Occipital lobe (tissue), 1 donor: ENCODE measurements at regions not wholly inside any gene's neighbourhood (a gene's known extent, or its start where the extent isn't known, plus 50 kb on each side); places are given as distances from the start of the nearest gene placed in this dataset.

Experiments used
- DNase-seq: peaks from one replicate; lab custom pipeline; 2025; lab: John Stamatoyannopoulos, UW

DNA sequence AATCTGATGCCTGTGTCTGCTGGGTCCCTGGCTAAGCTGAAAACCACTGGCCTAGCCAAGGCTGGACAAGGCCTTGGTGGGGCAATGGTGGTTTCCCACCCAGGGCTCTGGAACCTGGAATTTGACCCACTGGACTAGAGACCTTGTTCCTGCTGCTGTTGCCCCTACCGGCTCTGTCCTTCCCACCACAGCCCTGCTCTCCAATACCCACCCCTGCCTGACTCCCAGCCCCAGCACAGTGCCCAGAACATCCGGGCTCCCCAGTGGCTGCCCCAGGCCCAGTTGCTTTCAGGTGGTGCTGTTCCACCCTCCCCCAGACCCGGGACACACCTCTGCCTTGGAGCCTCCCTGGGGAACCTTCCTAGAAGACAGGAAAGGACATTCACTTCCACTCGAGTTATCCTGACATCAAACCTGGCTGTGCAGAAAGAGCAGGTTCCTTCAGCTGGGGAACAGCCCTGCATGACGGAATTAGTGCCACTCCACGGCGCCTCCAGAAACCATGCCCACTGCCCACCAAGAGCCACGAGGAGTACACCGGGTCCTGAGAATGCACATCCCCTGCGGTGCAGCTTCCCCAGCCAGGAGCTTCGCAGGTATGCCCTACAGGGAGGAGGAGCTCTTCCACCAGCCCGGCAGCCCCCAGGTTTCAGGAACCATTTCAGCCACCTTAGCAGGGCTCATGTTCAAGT lies 152.8 kb downstream of the OAT start:
- no peak for DNase-seq

DNA sequence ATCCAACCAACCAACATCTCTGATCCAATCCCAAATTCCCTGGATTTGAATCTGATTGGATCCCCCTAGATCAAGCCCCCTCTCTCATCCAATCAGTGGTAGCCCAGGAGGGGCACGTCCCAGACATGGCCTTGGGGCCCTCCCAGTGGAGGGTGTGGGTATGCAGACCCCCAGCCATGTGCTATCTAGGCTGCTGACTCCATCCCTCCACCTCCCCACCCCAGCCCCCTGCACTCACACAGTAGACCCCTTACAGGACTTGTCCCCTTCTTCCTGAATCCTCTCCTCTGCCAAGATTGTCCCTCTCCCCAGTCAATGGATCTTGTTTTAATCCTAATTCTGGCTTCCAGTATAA lies 153.4 kb downstream of the OAT start:
- DNase-seq: no peak

GRCh38 chr10:124264711-124265390 lies 153.9 kb downstream of the OAT start:
- no peak for DNase-seq

GRCh38 chr10:124264271-124264670 lies 154.5 kb downstream of the OAT start:
- DNase-seq: no peak

GRCh38 chr10:124263726-124264125 lies 155.0 kb downstream of the OAT start:
- DNase-seq: no peak

- no peak for DNase-seq
These were observed 155.8 kb downstream of the OAT start for GRCh38 chr10:124262971-124263370.

DNA sequence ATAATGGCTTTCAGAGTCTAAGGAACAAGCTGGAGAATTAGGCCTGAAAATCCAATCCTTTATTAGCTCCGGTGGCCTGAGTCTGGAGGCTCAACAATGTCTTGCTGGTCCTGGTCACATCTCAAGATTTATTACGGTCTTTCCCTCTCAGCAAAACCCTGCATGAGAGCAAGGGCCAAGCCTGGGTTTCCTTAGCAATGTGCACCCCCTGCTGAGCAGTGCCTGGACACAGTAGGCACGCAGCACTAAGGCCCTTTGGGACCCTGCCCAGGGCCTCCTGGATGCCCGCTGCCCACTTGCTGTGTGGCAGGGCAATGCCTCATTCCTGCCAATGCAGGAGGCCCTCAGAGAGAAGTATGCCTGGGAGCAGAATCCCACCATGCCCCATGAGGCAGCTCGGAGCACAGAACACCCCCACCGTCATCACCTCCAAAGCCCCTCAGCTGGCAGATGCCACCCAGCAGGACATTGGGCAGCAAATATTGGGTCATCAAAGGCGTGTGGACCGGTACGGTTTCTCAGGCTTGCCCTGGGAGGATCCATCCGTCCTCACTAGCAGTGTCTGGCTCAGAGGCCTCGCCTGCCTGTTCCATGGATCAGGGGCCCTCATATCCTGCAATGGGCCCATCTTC lies 156.4 kb downstream of the OAT start:
- no peak for DNase-seq

GRCh38 chr10:124259139-124259825 lies 159.4 kb downstream of the OAT start:
- DNase-seq: no peak

- DNase-seq: no peak
These were observed 160.9 kb downstream of the OAT start for GRCh38 chr10:124257781-124258180.

- DNase-seq: no peak
These were observed 162.6 kb downstream of the OAT start for GRCh38 chr10:124256151-124256550.

DNA sequence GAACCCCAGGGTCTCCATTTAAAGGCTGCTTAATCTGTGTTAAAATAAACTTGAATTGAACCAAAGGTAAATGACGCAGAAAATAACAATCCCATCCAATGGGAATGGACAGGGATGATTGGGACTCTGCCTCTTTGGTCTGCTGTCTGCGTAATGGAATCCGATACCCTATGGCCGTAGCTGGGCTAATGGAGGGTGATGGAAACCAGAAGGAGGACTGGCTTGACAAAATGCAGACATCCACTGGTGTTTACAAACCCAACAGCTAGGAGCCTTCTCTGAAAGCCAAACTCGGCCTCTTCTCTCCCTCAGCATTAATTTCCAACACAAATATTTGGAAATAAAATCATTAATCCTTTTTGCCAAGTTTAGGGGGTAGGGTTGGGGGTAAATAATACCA lies 162.2 kb upstream of the CHST15 start:
- no peak for DNase-seq

DNA sequence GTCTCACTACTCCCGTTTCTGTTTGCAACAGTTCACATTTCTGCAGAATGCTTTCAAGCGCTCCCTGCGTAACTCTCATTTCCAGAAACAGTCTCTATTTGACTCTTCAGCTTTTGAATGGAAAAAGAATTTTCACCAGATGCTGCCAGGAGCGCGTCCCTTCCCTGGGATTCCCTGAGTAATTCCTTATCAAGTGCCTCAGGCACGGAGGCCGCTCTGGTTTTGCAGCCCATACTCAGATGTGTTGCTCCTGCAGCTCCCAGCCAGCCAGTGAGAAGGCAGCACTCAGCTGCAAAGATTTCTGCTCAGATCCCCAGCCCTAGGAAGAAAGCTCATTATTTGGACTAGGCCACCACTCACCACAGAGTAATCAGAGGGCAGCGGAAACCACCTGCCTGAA lies 161.1 kb upstream of the CHST15 start:
- DNase-seq: no peak

- DNase-seq: no peak
These were observed 159.6 kb upstream of the CHST15 start for GRCh38 chr10:124253006-124253405.

DNA sequence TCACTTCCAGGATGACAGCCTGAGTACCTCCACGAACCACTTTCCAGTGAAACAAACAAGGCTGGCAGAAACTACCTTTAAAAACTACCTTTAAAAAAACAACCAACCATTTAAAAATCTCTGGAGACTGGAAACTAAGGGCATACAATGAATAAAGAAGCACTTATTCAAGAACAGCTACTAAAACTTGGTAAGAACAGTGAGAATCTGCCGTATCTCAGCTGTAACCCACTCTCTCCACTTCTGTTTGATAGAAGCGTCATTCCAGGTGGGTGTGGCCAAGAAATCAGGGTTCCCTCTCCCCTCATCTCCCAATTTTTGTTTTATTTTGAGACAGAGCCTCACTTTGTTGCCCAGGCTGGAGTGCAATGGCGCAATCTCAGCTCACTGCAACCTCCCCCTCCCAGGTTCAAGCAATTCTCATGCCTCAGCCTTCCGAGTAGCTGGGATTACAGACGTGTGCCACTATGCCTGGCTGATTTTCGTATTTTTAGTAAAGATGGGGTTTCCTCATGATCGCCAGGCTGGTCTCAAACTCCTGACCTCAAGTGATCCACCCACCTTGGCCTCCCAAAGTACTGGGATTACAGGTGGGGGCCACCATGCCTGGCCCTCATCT lies 158.8 kb upstream of the CHST15 start:
- no peak for DNase-seq

DNA sequence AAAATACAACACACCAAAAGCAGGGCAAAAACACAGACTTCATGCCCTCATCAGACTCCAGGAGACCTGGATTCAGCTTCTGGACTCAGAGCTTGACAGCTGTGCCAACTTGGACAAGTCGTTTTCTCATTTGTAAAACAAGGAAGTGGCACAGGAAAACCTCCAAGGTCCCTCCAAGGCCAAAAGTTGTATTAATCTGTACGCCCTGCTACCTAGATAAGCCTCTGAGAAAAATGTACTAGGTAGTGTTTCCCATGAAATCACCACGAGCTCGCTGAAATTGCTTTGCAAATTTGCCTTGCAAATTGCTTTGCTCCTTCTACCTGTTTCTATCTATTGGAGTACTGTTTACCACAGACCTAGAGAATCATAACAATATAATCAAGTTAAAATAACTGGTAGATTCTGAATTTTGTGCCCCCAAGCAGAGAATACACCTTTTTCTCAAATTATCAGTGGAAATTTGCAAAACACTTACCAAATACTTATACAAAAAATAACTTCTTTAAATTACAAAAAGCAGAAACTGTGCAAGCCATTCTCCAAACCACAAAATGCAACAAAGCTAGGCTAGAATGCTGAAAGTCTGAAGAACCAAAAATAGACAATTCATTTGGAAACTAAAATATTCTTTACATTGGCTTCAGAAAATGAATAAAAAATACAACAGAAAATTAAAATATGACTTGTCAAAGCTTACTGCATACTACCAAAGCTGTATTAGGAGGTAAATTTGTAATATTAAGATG lies 158.1 kb upstream of the CHST15 start:
- DNase-seq: no peak

DNA sequence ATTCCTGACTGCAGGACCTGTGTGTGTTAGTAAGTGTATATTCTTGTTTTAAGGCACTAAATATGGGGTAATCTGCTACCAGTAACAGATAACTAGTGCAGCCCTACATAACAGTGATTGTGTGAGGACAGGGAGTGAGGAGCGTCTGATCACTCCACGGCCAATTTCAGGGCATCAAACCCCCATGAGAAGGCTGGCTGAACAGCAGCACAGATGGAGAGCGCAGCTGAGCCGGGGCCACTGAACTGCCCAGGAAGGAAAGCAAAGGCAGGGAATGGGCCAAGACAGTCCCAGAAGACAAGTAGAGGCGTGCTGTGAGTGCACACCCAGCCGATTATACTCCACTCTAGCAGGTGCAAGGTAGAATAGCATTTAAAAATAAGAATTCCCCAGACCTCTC lies 157.1 kb upstream of the CHST15 start:
- DNase-seq: no peak

DNA sequence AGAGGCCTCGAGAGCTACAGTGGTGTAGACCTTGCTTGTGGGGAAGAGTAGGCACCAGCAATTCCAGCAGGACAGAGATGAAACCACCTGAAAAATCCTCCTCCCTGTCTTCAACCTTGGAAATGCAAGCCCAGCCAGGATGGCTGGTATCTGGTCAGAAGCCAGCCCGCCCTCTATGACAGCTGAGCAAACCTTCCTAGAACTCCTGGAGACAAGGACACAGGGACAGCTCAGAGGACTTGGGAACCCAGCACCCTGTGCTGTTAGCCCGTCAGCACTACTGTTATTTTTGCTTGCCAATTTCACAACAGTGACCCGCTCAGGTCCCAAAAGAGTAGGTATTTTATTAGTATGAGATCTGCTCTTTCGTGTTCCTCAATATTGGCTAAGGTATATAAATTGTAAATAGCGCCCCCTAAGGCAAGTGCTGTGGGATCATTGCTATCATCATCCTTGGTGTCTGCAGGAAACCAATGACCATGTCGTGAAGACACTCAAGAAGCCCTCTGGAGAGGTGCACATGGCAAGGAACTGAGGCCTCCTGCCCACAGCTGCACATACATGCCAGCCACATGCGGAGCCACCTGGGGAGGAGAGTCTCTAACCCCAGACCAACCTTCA lies 156.5 kb upstream of the CHST15 start:
- no peak for DNase-seq

GRCh38 chr10:124249196-124249595 lies 155.8 kb upstream of the CHST15 start:
- DNase-seq: no peak

- DNase-seq: no peak
These were observed 155.0 kb upstream of the CHST15 start for GRCh38 chr10:124248056-124249045.
